ENCODE measurements at regions not wholly inside any gene's neighbourhood (a gene's known extent, or its start where the extent isn't known, plus 50 kb on each side); places are given as distances from the start of the nearest gene placed in this dataset.

DNA sequence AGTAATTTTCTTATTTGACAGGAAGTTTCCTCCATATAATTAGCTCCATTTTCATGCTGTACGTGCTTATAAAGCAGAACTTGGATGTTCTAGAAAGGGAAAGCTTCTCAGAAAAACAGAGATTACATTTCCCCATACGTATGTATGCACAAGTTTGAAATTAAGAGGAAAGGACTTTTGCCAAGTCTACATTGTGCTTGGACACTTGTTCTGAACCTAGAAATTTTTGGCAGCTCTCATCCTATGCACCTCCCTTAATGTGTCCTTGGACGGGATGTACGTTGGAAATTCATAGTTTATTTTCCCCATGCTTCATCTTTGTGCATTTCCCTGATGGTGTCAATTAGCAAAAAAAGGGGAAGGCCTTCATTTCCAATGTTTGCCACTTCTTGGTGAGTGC lies 322.7 kb downstream of the BLID start:
- DNase-seq (ENCODE audit: low spot score): no peak

DNA sequence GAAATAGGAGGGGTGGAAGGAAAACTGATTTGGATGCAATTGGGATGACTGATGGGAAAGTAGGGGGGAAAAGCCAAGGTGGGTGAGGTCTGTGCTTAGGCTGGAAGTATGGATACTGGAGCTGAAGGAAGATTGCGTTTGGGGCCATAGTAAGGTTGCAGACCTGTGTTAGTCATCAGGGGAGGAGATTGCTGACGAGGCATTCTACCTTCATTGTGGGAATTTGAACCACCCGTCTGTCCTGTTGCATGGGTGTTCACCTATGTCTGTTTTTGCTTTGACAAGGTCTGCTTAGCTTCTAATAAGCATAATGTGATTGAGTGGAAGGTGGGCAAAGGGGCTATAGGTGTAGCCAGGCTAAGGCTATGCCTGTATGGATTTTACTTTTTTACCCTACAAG lies 323.8 kb downstream of the BLID start:
- DNase-seq (ENCODE audit: low spot score): no peak

DNA sequence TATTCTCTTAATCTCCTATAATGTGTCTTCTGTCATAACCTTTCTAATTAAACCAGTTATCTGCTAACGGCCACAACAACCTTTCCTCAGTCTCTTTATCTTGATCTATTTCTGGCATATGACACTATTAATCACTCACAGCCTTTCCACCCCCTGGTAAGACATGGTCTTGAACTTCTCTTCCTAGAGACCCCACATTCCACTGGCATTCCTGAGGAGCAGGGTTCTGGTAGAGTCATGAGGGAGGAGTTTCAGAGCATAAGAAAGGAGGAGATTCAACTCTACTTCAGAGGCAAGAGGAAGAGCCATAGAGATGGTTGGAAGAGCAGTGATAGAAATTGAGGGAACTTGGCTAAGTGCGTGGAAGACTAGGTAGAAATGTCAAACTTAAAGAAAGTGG lies 325.6 kb downstream of the BLID start:
- no peak for DNase-seq (ENCODE audit: low spot score)

DNA sequence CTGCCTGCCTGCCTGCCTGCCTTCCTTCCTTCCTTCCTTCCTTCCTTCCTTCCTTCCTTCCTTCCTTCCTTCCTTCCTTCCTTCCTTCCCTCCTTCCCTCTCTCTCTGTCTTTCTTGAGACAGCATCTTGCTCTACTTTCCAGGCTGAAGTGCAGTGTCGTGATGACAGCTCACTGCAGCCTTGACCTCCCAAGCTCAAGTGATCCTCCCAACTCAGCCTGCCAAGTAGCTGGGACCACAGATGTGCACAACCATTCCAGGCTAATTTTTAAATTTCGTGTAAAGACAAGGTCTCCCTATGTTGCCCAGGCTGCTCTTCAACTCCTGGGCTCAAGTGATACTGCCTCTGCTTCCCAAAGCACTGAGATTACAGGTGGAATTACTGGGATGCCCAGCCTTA lies 328.2 kb upstream of the SORL1-AS1 start:
- no peak for DNase-seq (ENCODE audit: low spot score)

DNA sequence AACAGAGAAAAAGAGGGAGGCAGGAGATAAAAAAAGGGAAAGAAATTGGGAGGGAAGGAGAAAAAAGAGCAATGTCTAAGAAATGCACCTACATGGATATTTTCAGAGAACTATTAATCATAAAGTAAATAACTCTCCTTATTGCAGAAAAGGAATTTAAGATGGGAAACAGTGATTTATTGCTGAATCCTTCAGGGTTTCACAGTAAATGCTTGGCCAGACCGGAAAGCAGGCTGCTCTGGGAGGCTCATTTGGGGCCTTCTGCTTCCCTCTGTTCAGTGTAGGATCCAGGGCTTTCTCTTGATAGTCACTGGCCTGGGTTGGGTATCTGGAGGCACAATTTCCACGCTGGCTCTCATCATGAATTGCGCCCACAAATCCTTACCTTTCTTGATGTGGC lies 324.3 kb upstream of the SORL1-AS1 start:
- no peak for DNase-seq (ENCODE audit: low spot score)

DNA sequence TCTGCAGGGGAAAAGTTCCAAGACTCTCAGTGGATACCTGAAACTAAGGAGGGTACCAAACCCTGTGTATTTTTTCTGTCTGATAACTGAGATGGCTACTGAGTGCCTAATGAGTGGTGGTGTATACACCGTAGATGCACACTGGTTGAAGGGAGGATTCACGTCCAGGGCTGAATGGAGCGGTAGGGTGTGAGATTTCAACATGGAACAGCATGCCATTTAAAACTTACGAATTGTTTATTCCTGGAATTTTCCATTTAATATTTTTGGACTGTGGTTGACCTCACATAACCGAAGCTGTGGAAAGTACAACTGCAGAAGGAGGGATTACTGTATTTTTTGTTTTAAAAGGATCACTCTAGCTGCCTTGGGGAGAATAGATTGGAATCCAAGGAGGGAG lies 322.5 kb upstream of the SORL1-AS1 start:
- no peak for DNase-seq (ENCODE audit: low spot score)

DNA sequence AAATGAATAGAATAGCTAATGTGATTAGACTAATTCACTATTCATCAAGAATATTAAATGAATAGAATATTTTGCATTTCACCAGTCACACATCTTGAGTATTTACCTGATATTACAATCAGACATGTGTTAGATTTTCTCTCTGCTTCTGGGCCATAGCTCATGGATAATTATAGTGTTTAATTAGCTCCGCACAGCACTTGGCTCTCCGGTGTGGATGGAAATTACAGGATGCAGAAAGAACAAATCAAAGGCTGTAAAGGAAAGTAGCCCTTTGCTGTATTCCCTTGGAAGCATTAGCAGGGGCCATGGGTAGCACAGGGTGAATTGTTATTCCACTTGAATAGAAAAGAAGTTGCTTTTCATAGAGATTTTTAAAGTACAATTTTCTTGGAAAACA lies 320.3 kb upstream of the SORL1-AS1 start:
- no peak for DNase-seq (ENCODE audit: low spot score)

DNA sequence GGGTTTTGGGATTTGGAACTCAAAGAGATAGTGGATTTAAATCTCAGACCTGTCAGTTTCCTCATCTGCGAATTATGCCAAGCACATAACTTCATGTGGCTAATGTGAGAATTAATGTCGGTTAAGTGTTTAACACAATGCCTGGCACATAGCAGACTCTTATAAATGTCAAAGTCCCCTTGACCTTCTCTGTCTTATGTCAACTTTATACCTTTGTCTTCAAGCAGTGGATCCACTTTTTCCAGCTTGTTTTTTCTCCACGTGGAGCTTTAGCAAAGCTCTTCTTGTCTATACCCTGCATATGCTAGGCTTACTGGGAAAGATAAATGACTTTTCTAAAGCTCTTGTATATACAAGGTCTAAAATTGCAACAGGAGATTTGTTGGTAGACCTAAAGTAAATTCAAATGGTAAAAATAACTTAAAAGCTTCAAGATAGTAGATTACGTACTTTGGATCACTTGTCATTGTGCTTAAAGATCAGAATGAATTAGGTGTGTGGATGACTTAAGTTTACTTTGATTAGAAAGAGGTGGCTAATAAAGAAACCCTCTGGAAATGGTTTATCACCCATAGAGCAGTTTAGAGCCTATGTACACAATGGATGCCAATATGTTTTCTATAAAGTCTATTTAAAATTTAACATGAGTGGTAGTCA lies 318.3 kb upstream of the SORL1-AS1 start:
- no peak for DNase-seq (ENCODE audit: low spot score)

DNA sequence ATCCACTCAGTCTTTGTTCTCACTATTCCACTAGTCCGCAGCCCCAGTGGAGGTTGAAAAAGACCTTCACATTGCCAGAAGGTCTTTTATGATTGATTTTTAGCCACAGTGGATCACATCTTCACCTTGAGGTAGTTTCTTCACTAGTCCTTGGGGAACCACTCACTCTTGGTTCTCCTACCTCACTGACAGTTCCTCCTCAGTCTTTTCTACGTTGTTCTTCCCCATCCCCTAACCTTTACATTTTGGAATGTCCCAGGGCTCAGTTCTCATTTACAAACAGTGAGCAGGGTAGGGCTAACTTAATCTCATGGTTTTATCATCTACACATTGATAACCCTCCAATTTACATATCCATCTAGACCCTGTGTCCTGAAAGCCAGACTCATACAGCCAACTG lies 316.4 kb upstream of the SORL1-AS1 start:
- no peak for DNase-seq (ENCODE audit: low spot score)

DNA sequence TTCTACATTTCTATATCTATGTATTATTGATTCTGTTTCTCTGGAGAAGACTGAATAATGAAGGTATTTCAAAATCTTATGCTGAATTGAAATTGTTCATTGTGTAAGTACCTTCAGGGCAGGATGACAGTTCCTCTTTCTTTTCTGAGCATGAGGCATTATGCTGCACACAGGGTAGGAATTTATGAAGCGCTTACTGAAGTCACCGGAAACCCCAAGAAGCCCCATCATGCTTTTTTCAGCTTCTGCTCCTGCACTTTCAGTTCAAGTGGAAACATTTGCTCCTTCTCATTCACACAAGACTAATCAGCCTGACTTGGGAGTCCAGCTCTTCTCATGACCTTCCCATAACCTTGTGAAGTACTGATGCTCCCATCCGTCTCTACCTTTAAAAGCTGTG lies 314.7 kb upstream of the SORL1-AS1 start:
- DNase-seq (ENCODE audit: low spot score): no peak

DNA sequence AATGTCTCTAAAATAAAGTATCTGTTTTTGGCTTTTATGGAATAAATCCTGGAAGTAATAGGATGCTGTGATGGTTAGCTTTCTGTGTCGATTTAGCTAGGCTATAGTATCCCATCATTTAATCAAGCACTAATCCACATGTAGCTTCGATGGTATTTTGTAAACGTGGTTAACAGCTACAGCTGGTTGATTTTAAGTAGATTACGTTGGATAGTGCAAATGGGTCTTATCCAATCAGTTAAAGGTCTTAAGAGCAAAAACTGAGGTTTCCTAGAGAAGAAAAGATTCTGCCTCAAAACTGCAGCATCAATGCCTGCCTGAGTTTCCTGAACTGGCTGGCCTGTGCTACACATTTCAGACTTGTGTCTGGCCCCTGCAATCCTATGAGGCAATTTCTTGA lies 314.2 kb upstream of the SORL1-AS1 start:
- no peak for DNase-seq (ENCODE audit: low spot score)

DNA sequence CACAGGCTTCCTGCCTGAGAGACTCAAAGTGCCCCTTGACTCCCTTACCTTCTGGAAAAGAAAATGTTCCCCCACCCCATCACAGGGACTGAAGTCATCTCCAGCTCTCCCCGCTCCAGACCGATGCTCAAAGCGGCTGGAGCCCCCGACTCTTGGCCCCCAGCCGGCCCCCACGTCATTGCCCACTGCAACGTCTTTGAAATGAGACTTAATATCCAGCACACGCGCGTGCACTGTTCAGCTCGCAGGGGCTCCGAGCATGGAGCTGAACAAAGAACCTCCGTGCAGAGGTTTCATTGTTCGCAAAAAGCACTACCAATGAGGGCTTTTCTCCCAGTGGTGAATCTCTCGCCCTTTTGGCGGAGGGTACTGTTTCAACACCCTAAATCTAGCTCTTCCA lies 313.4 kb upstream of the SORL1-AS1 start:
- DNase-seq (ENCODE audit: low spot score): no peak

DNA sequence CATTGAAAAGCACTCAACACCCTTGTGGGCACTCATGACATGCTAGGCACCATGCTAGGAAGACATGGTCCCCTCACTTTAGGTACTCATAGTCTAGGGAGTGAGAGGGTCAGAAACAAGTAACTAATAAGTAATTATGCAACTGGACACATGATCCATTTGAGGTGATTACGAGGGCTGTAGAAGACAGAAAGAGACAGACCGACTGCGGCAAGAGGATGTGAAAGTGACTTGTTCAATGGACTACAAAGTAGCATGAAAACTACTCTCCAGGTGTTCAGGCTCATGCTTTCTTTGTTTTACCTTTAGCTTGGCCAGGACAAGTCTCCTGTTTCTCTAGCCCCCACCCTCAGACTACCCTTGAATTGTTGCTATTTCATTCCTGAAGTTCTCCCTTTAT lies 310.8 kb upstream of the SORL1-AS1 start:
- DNase-seq (ENCODE audit: low spot score): no peak

DNA sequence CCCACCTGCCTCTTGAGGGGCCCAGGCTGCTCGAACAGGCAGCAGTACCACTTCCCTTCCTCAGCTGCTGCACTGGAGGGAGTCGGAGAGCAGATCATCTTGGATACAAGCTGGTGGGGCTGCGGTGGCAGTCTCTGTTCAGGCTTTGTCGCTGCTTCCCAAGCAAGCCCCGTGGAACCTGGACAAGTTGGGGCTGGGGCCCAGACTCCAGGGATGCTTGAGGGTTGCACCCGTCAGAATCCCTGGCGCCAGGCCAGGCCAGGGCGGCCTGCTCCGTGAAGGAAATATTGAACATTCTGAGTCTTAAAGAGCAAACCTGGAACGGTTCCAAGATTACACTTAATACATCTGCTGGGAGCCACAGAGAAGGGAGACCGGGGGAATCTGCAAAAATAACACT lies 310.1 kb upstream of the SORL1-AS1 start:
- DNase-seq (ENCODE audit: low spot score): peak; percentile 37

DNA sequence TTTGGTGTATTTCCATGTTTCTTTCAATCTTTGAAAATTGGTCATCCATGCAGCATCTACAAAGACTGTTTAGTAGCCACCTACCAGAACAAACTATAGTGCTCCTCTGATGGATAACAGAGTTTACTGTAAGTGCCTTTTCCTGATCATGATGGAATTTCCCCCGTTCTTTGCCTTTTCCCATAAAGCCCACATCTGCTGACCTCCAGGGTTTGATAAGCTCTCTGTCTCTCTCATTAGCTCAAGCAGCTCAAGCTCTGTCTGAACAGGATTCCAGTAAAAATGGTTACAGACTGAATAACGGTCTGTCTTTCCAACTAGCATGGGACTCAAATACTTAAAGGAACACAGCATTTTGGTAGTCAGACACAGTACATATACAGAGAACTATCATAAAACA lies 308.4 kb upstream of the SORL1-AS1 start:
- DNase-seq (ENCODE audit: low spot score): no peak

DNA sequence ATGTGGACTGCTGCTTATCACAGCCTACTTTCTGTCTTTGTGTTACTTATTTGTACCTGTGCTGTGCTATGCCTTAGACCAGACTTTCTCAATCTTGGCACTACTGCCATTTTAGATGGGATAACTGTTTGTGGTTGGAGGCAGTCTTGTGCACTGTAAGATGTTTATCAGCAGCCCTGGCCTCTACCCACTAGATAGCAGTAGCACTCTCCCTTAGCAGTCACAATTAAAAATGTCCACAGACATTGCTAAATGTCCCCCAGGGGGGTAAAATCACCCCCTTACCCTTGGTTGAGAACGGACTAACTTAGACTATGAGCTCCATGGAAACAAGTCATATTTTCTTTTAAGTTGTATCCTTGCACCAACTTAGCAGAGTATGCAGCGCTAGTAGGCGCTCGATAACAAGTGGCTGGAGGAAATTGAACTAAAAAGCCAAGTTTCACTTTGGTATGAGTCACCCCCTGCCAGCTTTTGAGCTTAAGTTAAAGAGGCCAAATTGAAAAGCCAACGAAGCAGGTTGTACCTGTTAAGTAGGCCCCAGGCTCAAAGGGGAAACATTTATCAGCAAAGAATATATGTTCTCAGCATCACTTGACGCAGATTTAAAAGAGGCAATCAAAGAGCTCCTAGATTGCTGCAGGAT lies 304.8 kb upstream of the SORL1-AS1 start:
- no peak for DNase-seq (ENCODE audit: low spot score)

DNA sequence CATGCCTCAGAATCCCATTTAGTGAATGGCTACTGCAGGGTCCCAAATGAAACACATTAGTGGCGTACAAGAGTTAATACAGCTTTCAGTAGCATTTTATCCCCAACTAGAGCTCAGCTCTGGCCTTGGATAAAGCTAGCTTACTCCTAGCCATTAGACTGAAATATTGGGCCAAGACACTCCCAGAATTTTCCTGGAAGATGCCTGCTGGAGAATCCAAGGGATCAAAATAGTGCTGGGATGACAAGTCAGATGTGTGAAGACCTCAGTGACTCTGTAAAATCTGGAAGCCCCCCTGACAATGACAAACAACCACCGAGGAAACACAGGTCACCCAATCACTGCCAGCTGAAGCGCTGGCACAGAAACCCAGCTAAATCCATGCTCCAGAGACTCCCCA lies 303.1 kb upstream of the SORL1-AS1 start:
- no peak for DNase-seq (ENCODE audit: low spot score)

DNA sequence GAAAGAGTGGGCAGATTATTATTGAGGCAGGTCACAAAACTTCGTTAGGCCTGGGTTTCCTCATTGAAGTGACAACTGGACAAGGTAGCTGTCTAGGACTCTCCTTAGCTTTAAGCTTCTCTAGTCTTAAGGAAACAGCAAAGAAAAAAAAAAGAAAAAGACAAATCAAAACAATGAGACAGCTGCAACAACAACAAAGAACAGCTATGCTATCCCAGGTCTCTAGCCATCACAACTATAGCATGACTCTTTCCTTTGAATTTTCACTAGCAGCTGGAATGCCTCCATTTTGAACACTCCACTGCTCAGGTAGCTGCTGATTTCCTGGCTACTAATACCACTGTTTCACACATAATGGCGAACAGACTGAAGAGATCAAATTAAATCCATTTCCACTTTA lies 302.4 kb upstream of the SORL1-AS1 start:
- DNase-seq (ENCODE audit: low spot score): no peak

DNA sequence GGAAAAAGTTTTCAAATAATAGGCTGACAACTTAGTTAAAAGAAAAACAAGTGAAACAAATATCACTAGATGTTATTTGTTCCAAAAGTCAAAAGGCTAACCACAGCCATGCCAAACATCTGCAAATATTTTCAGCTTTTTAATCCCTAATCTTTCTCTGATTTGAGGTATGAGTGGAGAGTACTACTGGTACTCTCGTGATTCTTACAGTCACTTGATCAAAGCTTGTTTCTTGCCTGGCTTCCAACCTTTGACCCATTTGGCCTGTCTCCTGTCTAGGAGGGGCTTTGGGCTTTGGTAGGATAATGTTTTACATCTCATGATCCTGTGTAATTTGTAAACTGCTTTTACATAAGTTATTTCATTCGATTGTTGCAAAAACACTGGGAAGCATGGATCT lies 301.8 kb upstream of the SORL1-AS1 start:
- no peak for DNase-seq (ENCODE audit: low spot score)

DNA sequence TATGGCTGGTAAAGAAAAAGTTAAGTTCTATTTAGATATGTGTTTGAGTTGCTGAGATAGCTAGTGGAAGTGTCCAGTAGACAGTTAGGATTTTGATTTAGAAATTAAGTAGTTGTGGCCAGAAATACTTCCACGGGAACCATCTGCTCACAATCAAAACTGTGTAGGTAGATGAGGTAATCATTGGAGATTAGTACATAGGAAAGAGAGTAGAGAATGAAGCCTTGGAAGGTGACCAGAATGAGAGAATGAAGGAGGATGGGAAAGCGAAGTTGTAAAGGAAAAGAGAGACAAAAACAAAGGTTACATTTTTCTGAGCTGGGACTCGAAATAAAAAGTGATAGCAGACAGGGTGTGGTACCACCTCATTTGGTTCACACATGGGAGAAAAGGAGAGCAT lies 296.9 kb upstream of the SORL1-AS1 start:
- DNase-seq (ENCODE audit: low spot score): no peak

DNA sequence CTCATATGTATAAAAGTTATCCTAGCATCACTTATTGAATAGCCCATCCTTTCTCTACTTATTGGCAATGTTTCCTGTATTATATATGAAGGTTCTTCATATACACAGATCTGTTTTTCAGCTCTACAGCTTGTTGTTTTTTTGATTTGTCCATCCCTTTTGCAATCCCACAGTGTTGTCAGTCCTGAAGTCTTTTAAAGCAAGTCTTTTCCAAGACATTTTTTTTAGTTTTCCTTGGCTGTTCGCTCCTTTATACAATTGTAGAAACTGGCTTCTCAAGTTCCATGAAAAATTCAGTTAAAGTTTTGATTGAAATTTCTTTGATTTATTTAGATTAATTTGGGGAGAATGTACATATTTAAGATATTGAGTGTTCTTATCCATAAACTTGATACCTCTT lies 295.3 kb upstream of the SORL1-AS1 start:
- DNase-seq (ENCODE audit: low spot score): no peak

DNA sequence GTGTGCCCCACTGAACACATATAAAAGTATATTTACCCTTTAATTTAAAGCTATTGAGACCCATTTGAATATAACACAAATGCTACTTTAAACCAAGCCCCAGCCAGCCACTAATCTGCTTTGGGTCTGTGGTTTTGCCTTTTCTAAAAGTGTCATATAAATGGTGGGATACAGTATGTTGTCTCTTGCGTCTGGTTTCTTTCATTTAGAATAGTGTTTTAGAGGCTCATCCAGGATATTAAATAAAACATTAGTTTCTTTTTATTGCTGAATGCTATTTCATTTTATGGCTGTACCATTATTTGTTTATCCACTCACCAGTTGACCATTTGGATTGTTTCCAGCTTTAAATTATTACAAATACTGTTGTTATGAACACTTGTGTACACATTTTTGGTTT lies 290.5 kb upstream of the SORL1-AS1 start:
- DNase-seq (ENCODE audit: low spot score): no peak

DNA sequence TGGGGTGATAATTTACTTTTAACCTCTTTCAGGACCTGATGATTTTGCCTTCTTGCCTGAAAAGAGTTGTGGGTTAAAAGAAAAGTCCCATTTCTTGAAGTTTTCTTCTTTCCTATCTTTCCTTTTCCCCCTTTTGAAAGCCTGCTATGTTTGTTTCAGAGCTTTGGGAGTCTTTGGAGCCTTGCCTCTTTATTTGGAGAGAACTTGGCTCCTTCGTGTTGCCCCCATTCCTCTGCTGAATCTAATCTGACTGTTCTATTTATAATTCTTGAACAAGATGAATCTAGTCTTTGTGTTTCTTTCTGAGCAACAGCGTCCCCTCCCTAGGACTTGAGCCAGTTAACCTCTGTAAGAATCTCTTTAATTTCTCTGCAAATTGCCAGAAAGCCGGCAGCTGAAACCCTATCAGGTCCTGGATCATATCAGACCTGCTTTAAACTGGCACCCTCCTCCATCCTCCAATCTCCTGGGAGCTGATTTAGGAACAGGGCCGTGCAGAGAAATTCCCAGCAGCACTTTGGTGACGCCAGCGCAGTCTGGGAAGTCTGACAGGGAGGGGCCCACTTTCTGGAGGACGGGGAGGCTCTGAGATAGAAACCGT lies 289.1 kb upstream of the SORL1-AS1 start:
- no peak for DNase-seq (ENCODE audit: low spot score)

DNA sequence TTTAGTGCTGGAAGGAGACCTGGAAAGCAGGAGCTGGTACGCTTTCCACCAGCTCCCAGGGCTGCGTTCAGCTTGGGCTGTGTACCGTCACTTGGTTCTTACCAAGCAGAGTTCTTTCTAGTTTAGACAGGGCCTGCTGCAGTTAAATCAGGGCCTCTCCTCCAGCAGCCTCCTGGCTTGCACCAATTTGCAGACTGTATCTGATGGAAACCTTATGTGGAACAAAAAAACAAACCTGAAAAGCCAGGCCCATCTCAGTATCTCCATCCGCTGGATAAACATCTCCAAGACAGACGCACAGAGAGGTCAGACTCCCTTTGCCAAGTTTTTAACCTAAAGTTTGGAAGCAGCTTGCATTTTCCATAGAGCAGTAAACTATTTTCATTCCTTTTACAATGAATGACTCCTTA lies 288.6 kb upstream of the SORL1-AS1 start:
- DNase-seq (ENCODE audit: low spot score): no peak
